ENCODE measurements at regions not wholly inside any gene's neighbourhood (a gene's known extent, or its start where the extent isn't known, plus 50 kb on each side); places are given as distances from the start of the nearest gene placed in this dataset.

DNA sequence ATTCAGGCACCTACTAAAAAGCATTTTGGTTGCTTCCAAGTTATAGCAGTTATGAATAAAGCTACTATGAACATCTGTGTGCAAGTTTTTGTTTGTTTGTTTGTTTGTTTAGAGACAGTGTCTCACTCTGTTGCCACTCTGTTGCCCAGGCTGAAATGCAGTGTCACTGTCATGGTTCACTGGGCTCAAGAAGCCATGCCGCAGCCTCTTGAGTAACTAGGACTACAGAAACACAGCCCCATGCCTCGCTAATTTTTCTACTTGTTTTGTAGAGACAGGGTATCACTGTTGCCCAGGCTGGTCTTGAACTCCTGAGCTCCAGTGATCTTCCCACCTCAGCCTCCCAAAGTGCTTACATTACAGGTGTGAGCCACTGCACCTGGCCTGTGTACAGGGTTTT is 795.9 kb downstream of the EPHA7 start:
- H3K9me3 ChIP-seq (ENCODE audit: control insufficient read depth, insufficient read depth, low read depth, low read length), result no peaks in the 10 kb centered on the region
- H3K27ac ChIP-seq (ENCODE audit: insufficient read depth, low read length), result no peak overlapping the region
- no peaks in the 10 kb centered on the region for H3K27me3 ChIP-seq (ENCODE audit: control insufficient read depth, insufficient read depth, low read length)
- DNase-seq (ENCODE audit: low read depth in 2 of 2), result no peak
- no peak overlapping the region for H3K9ac ChIP-seq (ENCODE audit: insufficient read depth, low read length)
- H4K20me1 ChIP-seq (ENCODE audit: control insufficient read depth, extremely low read depth, insufficient read depth, low read length), result no peaks in the 10 kb centered on the region
- H3K36me3 ChIP-seq (ENCODE audit: control insufficient read depth, insufficient read depth, low read length), result no peaks in the 10 kb centered on the region
- no peaks in the 10 kb centered on the region for H3K4me1 ChIP-seq (ENCODE audit: control insufficient read depth, extremely low read depth, insufficient read depth, low read length)
- H3K4me3 ChIP-seq (replicated peaks in 1 of 4; ENCODE audit: control extremely low read depth in 1 of 4, insufficient read depth in 1 of 4, low read depth in 3 of 4, low read length in 4 of 4), result no peak overlapping the region
- TF ChIP-seq, protein P1, sequence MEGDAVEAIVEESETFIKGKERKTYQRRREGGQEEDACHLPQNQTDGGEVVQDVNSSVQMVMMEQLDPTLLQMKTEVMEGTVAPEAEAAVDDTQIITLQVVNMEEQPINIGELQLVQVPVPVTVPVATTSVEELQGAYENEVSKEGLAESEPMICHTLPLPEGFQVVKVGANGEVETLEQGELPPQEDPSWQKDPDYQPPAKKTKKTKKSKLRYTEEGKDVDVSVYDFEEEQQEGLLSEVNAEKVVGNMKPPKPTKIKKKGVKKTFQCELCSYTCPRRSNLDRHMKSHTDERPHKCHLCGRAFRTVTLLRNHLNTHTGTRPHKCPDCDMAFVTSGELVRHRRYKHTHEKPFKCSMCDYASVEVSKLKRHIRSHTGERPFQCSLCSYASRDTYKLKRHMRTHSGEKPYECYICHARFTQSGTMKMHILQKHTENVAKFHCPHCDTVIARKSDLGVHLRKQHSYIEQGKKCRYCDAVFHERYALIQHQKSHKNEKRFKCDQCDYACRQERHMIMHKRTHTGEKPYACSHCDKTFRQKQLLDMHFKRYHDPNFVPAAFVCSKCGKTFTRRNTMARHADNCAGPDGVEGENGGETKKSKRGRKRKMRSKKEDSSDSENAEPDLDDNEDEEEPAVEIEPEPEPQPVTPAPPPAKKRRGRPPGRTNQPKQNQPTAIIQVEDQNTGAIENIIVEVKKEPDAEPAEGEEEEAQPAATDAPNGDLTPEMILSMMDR (conservative IDR thresholded peaks at IDR 0.05 in 1 of 2, IDR thresholded peaks at IDR 0.05 in 1 of 2; ENCODE audit: low read depth in 1 of 2, low read length in 2 of 2), result no peak
- TF ChIP-seq EZH2 (IDR thresholded peaks at IDR 0.05; ENCODE audit: low read length, missing control alignments), result no peak
- H3K4me2 ChIP-seq (ENCODE audit: extremely low read depth, insufficient read depth, low read length), result no peak overlapping the region
- no peak overlapping the region for H2AFZ ChIP-seq (ENCODE audit: low read length)
- H3K79me2 ChIP-seq (ENCODE audit: control insufficient read depth, insufficient read depth, low read length), result no peaks in the 10 kb centered on the region

DNA sequence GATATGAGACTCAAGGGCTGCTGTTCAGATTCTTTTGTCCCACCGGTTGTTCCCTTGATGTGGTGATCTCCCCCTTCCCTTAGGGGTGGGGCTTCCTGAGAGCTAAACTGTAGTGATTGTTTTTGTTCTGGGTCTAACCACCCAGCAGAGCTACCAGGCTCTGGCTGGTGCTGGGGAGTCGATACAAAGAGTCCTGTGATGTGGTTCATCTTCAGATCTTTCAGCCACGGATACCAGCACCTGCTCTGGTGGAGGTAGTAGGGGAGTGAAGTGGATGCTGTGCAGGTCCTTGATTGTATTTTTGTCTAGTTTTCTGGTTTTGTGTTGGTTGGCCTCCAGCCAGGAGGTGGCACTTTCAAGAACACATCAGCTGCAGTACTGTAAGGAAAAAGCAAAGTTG is 801.6 kb downstream of the EPHA7 start:
- H4K20me1 ChIP-seq (ENCODE audit: control insufficient read depth, extremely low read depth, insufficient read depth, low read length), result no peaks in the 10 kb centered on the region
- no peak overlapping the region for H3K4me2 ChIP-seq (ENCODE audit: extremely low read depth, insufficient read depth, low read length)
- no peak overlapping the region for H3K4me3 ChIP-seq (replicated peaks in 1 of 4; ENCODE audit: control extremely low read depth in 1 of 4, insufficient read depth in 1 of 4, low read depth in 3 of 4, low read length in 4 of 4)
- H3K36me3 ChIP-seq (ENCODE audit: control insufficient read depth, insufficient read depth, low read length), result no peaks in the 10 kb centered on the region
- no peak overlapping the region for H3K9ac ChIP-seq (ENCODE audit: insufficient read depth, low read length)
- no peaks in the 10 kb centered on the region for H3K4me1 ChIP-seq (ENCODE audit: control insufficient read depth, extremely low read depth, insufficient read depth, low read length)
- no peak for DNase-seq (ENCODE audit: low read depth in 2 of 2)
- H3K27ac ChIP-seq (ENCODE audit: insufficient read depth, low read length), result no peak overlapping the region
- TF ChIP-seq, protein P1 (conservative IDR thresholded peaks at IDR 0.05 in 1 of 2, IDR thresholded peaks at IDR 0.05 in 1 of 2; ENCODE audit: low read depth in 1 of 2, low read length in 2 of 2), result no peak
- TF ChIP-seq EZH2 (IDR thresholded peaks at IDR 0.05; ENCODE audit: low read length, missing control alignments), result no peak
- H3K79me2 ChIP-seq (ENCODE audit: control insufficient read depth, insufficient read depth, low read length), result no peaks in the 10 kb centered on the region
- H2AFZ ChIP-seq (ENCODE audit: low read length), result no peak overlapping the region
- H3K9me3 ChIP-seq (ENCODE audit: control insufficient read depth, insufficient read depth, low read depth, low read length), result no peaks in the 10 kb centered on the region
- no peaks in the 10 kb centered on the region for H3K27me3 ChIP-seq (ENCODE audit: control insufficient read depth, insufficient read depth, low read length)

DNA sequence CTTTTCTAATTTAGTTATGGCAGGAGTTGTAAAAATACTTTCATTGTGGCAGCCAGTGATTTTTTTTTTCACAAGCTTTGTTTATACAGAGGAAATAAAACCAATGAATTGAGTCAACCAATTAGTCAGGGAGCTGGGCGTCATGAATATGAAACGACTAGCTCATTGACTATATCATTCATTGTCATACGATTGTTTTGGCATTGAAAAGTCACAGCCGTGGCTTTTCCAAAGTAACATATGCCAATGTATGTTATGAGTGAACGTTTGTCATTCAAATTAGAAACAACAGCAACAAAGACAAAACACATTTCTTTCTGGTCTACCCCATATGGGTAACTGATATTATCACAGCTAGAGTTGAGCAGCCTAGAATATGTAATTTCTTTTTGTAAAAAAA is 810.6 kb downstream of the EPHA7 start:
- no peak overlapping the region for H3K4me2 ChIP-seq (ENCODE audit: extremely low read depth, insufficient read depth, low read length)
- no peak for DNase-seq (ENCODE audit: low read depth in 2 of 2)
- H3K36me3 ChIP-seq (ENCODE audit: control insufficient read depth, insufficient read depth, low read length), result no peaks in the 10 kb centered on the region
- H3K4me1 ChIP-seq (ENCODE audit: control insufficient read depth, extremely low read depth, insufficient read depth, low read length), result no peaks in the 10 kb centered on the region
- H3K27ac ChIP-seq (ENCODE audit: insufficient read depth, low read length), result no peak overlapping the region
- H4K20me1 ChIP-seq (ENCODE audit: control insufficient read depth, extremely low read depth, insufficient read depth, low read length), result no peaks in the 10 kb centered on the region
- no peak overlapping the region for H3K4me3 ChIP-seq (replicated peaks in 1 of 4; ENCODE audit: control extremely low read depth in 1 of 4, insufficient read depth in 1 of 4, low read depth in 3 of 4, low read length in 4 of 4)
- TF ChIP-seq EZH2 (IDR thresholded peaks at IDR 0.05; ENCODE audit: low read length, missing control alignments), result no peak
- TF ChIP-seq, protein P1 (conservative IDR thresholded peaks at IDR 0.05 in 1 of 2, IDR thresholded peaks at IDR 0.05 in 1 of 2; ENCODE audit: low read depth in 1 of 2, low read length in 2 of 2), result no peak
- no peak overlapping the region for H2AFZ ChIP-seq (ENCODE audit: low read length)
- no peaks in the 10 kb centered on the region for H3K79me2 ChIP-seq (ENCODE audit: control insufficient read depth, insufficient read depth, low read length)
- H3K27me3 ChIP-seq (ENCODE audit: control insufficient read depth, insufficient read depth, low read length), result no peaks in the 10 kb centered on the region
- no peak overlapping the region for H3K9ac ChIP-seq (ENCODE audit: insufficient read depth, low read length)
- H3K9me3 ChIP-seq (ENCODE audit: control insufficient read depth, insufficient read depth, low read depth, low read length), result no peaks in the 10 kb centered on the region

All from fibroblast of lung (primary cell).